Neural cell (in vitro differentiated cells): ENCODE measurements at regions not wholly inside any gene's neighbourhood (a gene's known extent, or its start where the extent isn't known, plus 50 kb on each side); places are given as distances from the start of the nearest gene placed in this dataset.

ENCODE experiments used
- H2AFZ ChIP-seq: fragments of 200-600, 300-800 bp; sonication (generic), shearing (Covaris generic); 2 replicates; pipeline ENCODE4 v1.6.0; 2014; ENCODE audit warnings: low read depth, mild to moderate bottlenecking, antibody characterized with exemption, low read length, moderate library complexity
- H3F3A ChIP-seq: fragments of 200-600 bp; shearing (Covaris generic); 2 replicates; pipeline ENCODE4 v1.6.1; 2016; ENCODE audit warnings: mild to moderate bottlenecking, moderate library complexity, mixed read lengths, antibody characterized with exemption, low read length; ENCODE audit not compliant: insufficient read depth, poor library complexity, severe bottlenecking
- H3K27ac ChIP-seq: fragments of 200-600, 300-800 bp; sonication (generic), shearing (Covaris generic); 2 replicates; pipeline ENCODE4 v1.5.1; 2014; ENCODE audit warnings: mild to moderate bottlenecking, low read length, moderate library complexity
- H3K27me3 ChIP-seq: fragments of 300-800, 200-600 bp; sonication (generic), shearing (Covaris generic); 2 replicates; pipeline ENCODE4 v1.6.0; 2014; ENCODE audit warnings: mild to moderate bottlenecking, low read depth, low read length, moderate library complexity; ENCODE audit not compliant: insufficient read depth
- H3K36me3 ChIP-seq: fragments of 300-800, 200-600 bp; sonication (generic), shearing (Covaris generic); 2 replicates; pipeline ENCODE4 v1.5.1; 2014; ENCODE audit warnings: mild to moderate bottlenecking, antibody characterized with exemption, low read length, moderate library complexity; ENCODE audit not compliant: insufficient read depth
- H3K4me2 ChIP-seq: fragments of 300-800, 200-600 bp; sonication (generic), shearing (Covaris generic); 2 replicates; pipeline ENCODE4 v1.6.0; 2014; ENCODE audit warnings: mild to moderate bottlenecking, low read length
- H3K4me3 ChIP-seq: fragments of 300-800, 200-600 bp; sonication (generic), shearing (Covaris generic); 2 replicates; pipeline ENCODE4 v1.5.1; 2014; ENCODE audit warnings: mild to moderate bottlenecking, low read length, moderate library complexity
- H3K79me2 ChIP-seq: fragments of 200-600 bp; shearing (Covaris generic); replicated peaks from 2 replicates; pipeline ENCODE4 v1.6.0; 2014; ENCODE audit warnings: mild to moderate bottlenecking, low read length, moderate library complexity; ENCODE audit not compliant: insufficient read depth
- H3K9ac ChIP-seq: fragments of 300-800, 200-600 bp; sonication (generic), shearing (Covaris generic); 2 replicates; pipeline ENCODE4 v1.6.1; 2016; ENCODE audit warnings: mild to moderate bottlenecking, low read length, mixed read lengths
- H3K9me2 ChIP-seq: fragments of 200-600 bp; shearing (Covaris generic); 2 replicates; pipeline ENCODE4 v1.6.1; 2016; ENCODE audit warnings: mild to moderate bottlenecking, low read length, mixed read lengths; ENCODE audit not compliant: insufficient read depth
- H3K9me3 ChIP-seq: fragments of 200-600, 300-800 bp; sonication (generic), shearing (Covaris generic); 2 replicates; pipeline ENCODE4 v1.6.1; 2016; ENCODE audit warnings: mild to moderate bottlenecking, mixed run types, low read length, moderate library complexity, mixed read lengths
- H4K20me1 ChIP-seq: fragments of 200-600 bp; shearing (Covaris generic); 2 replicates; pipeline ENCODE4 v1.6.1; 2016; ENCODE audit warnings: mild to moderate bottlenecking, mixed run types; ENCODE audit not compliant: insufficient read depth
- EP300 ChIP-seq: fragments of 450-650 bp; conservative IDR thresholded peaks from 2 replicates; pipeline ENCODE4 v1.6.1; 2014; ENCODE audit warnings: antibody characterized with exemption, mild to moderate bottlenecking, moderate library complexity; ENCODE audit not compliant: poor library complexity, severe bottlenecking
- EZH2 ChIP-seq: fragments of 200-600, 300-800 bp; shearing (Covaris generic), sonication (generic); IDR thresholded peaks from 2 replicates; pipeline ENCODE4 v1.6.1; 2014; ENCODE audit warnings: antibody characterized with exemption, low read length, borderline replicate concordance, mild to moderate bottlenecking; ENCODE audit not compliant: insufficient read depth, poor library complexity, severe bottlenecking
- MXI1 ChIP-seq: fragments of 450-650 bp; conservative IDR thresholded peaks from 2 replicates; pipeline ENCODE4 v1.6.1; 2014; ENCODE audit warnings: antibody characterized with exemption, mild to moderate bottlenecking; ENCODE audit not compliant: poor library complexity, severe bottlenecking
- POLR2AphosphoS5 ChIP-seq: IDR thresholded peaks from 2 replicates; pipeline ENCODE4 v1.6.1; 2012
- RAD21 ChIP-seq: fragments of 450-650 bp; conservative IDR thresholded peaks from 2 replicates; pipeline ENCODE4 v1.6.1; 2014; ENCODE audit warnings: antibody characterized with exemption, mild to moderate bottlenecking, moderate library complexity
- SMC3 ChIP-seq: fragments of 450-650 bp; conservative IDR thresholded peaks from 2 replicates; pipeline ENCODE4 v1.6.1; 2014; ENCODE audit warnings: antibody characterized with exemption, mild to moderate bottlenecking, moderate library complexity; ENCODE audit not compliant: poor library complexity
- TAF1 ChIP-seq: IDR thresholded peaks from 2 replicates; pipeline ENCODE4 v1.6.1; 2012; ENCODE audit warnings: low read depth
- TF ChIP-seq, protein P1 (sequence below): fragments of 450-650 bp; IDR thresholded peaks from 2 replicates; pipeline ENCODE4 v1.5.1; 2014; ENCODE audit warnings: antibody characterized with exemption, mild to moderate bottlenecking, moderate library complexity; ENCODE audit not compliant: poor library complexity, severe bottlenecking
- TF ChIP-seq, protein P2 (sequence below): IDR thresholded peaks from 2 replicates; pipeline ENCODE4 v1.6.1; 2012; ENCODE audit warnings: borderline replicate concordance

DNA sequence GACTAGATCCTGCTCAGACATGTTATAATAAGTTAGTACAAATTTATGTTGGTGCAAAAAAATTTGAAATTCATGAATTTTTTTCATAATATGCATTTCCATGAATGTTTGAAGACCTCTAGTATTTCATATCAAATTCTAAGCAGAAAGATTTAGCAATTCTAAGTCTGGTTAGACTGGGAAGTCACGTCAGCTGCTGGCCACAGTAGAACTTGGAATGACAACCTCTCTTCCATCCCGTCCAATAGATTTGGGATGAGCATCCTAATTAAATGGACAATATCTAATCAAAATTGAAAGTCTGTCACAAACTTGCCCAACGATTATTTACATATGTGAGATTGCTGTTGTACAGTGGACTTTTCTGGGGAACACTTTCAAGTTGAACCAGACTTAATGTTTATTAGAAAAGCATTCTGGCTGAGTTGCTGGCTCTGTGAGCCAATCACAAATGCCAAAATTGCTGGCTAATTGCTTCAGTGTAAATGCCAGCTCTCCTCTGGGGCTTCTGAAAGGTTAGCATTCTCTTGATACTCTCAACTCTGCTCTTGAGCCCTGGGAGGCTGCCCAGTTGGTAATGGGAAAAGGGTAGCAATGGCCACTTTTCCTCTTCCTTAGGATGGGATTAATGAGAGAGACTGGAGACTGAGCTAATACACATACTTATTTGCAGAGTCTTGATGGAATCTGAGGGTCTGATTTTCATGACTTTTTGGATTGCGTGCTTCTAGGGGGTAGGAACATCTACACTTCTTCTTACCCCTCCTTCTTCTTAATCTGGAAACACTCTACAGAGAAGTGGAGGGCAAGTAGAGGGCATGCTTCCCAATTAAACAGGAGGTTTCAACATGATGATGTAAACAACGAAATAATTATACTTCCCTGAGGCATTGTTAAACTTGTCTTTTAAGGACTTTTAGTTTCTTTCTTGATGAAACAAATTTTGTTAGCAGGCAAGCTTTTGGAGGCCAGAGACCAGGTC, 253.5 kb downstream of the BAMBI start:
- Histone ChIP-seq H3F3A (no peaks in the 10 kb centered on the region), H2AFZ (no peak overlapping the region), H3K9me3 (no peaks in the 10 kb centered on the region)

DNA sequence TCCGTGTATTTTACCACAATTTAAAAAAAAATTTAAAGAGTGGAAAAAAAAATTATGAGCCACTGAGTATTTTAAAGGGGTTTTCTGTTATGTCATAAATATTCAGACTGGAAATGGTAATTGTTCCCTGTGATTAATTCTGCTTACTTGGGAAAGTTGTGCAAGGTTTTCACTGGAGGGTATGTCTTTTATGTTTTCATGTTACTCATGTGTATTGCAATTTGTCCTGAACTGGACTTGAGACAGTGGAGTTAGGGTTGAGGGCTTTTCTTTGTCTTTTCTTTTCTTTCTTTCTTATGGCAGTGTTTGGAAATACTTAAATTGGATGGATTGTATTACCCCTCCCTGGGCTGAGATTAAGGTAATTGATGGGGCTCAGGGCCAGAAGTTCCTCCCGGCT, 257.7 kb downstream of the BAMBI start:
- TF ChIP-seq EZH2 (no peak), MXI1 (no peak), RAD21 (no peak), SMC3 (no peak), POLR2AphosphoS5 (no peak), EP300 (no peak), TAF1 (no peak)
- TF ChIP-seq, protein P1, sequence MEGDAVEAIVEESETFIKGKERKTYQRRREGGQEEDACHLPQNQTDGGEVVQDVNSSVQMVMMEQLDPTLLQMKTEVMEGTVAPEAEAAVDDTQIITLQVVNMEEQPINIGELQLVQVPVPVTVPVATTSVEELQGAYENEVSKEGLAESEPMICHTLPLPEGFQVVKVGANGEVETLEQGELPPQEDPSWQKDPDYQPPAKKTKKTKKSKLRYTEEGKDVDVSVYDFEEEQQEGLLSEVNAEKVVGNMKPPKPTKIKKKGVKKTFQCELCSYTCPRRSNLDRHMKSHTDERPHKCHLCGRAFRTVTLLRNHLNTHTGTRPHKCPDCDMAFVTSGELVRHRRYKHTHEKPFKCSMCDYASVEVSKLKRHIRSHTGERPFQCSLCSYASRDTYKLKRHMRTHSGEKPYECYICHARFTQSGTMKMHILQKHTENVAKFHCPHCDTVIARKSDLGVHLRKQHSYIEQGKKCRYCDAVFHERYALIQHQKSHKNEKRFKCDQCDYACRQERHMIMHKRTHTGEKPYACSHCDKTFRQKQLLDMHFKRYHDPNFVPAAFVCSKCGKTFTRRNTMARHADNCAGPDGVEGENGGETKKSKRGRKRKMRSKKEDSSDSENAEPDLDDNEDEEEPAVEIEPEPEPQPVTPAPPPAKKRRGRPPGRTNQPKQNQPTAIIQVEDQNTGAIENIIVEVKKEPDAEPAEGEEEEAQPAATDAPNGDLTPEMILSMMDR = no peak
- TF ChIP-seq, protein P2, sequence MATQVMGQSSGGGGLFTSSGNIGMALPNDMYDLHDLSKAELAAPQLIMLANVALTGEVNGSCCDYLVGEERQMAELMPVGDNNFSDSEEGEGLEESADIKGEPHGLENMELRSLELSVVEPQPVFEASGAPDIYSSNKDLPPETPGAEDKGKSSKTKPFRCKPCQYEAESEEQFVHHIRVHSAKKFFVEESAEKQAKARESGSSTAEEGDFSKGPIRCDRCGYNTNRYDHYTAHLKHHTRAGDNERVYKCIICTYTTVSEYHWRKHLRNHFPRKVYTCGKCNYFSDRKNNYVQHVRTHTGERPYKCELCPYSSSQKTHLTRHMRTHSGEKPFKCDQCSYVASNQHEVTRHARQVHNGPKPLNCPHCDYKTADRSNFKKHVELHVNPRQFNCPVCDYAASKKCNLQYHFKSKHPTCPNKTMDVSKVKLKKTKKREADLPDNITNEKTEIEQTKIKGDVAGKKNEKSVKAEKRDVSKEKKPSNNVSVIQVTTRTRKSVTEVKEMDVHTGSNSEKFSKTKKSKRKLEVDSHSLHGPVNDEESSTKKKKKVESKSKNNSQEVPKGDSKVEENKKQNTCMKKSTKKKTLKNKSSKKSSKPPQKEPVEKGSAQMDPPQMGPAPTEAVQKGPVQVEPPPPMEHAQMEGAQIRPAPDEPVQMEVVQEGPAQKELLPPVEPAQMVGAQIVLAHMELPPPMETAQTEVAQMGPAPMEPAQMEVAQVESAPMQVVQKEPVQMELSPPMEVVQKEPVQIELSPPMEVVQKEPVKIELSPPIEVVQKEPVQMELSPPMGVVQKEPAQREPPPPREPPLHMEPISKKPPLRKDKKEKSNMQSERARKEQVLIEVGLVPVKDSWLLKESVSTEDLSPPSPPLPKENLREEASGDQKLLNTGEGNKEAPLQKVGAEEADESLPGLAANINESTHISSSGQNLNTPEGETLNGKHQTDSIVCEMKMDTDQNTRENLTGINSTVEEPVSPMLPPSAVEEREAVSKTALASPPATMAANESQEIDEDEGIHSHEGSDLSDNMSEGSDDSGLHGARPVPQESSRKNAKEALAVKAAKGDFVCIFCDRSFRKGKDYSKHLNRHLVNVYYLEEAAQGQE = no peak

More for the DNA sequence above, 253.5 kb downstream of the BAMBI start:
- H3K9me2 ChIP-seq = no peaks in the 10 kb centered on the region
- H3K36me3 ChIP-seq = no peaks in the 10 kb centered on the region
- H3K4me3 ChIP-seq = no peak overlapping the region
- H3K9ac ChIP-seq = no peak overlapping the region
- H4K20me1 ChIP-seq = no peaks in the 10 kb centered on the region
- H3K79me2 ChIP-seq = no peaks in the 10 kb centered on the region
- H3K27me3 ChIP-seq = peaks cover 16% of the 10 kb centered on the region
- TF ChIP-seq EP300 (no peak), TAF1 (no peak), MXI1 (no peak), POLR2AphosphoS5 (no peak), RAD21 (no peak), SMC3 (no peak), EZH2 (no peak)
- TF ChIP-seq, protein P2 = no peak
- no peak overlapping the region for H3K27ac ChIP-seq
- no peak overlapping the region for H3K4me2 ChIP-seq

More for the DNA sequence above, 257.7 kb downstream of the BAMBI start:
- Histone ChIP-seq H3K27ac (no peak overlapping the region), H3K4me2 (no peak overlapping the region), H3K9me3 (no peaks in the 10 kb centered on the region), H3K79me2 (no peaks in the 10 kb centered on the region), H4K20me1 (no peaks in the 10 kb centered on the region), H3K27me3 (peaks cover 55% of the 10 kb centered on the region), H2AFZ (no peak overlapping the region), H3K4me3 (no peak overlapping the region), H3F3A (no peaks in the 10 kb centered on the region), H3K9me2 (no peaks in the 10 kb centered on the region), H3K36me3 (no peaks in the 10 kb centered on the region), H3K9ac (no peak overlapping the region)
